ENCODE measurements at regions not wholly inside any gene's neighbourhood (a gene's known extent, or its start where the extent isn't known, plus 50 kb on each side); places are given as distances from the start of the nearest gene placed in this dataset.

GRCh38 chr2:16063955-16064633, 123.7 kb downstream of the MYCN start:
- TF ChIP-seq, protein P1, sequence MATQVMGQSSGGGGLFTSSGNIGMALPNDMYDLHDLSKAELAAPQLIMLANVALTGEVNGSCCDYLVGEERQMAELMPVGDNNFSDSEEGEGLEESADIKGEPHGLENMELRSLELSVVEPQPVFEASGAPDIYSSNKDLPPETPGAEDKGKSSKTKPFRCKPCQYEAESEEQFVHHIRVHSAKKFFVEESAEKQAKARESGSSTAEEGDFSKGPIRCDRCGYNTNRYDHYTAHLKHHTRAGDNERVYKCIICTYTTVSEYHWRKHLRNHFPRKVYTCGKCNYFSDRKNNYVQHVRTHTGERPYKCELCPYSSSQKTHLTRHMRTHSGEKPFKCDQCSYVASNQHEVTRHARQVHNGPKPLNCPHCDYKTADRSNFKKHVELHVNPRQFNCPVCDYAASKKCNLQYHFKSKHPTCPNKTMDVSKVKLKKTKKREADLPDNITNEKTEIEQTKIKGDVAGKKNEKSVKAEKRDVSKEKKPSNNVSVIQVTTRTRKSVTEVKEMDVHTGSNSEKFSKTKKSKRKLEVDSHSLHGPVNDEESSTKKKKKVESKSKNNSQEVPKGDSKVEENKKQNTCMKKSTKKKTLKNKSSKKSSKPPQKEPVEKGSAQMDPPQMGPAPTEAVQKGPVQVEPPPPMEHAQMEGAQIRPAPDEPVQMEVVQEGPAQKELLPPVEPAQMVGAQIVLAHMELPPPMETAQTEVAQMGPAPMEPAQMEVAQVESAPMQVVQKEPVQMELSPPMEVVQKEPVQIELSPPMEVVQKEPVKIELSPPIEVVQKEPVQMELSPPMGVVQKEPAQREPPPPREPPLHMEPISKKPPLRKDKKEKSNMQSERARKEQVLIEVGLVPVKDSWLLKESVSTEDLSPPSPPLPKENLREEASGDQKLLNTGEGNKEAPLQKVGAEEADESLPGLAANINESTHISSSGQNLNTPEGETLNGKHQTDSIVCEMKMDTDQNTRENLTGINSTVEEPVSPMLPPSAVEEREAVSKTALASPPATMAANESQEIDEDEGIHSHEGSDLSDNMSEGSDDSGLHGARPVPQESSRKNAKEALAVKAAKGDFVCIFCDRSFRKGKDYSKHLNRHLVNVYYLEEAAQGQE (IDR thresholded peaks at IDR 0.05; ENCODE audit: insufficient read depth in 1 of 2, low read depth in 2 of 2, low read length in 2 of 2) = no peak
- no peak for TF ChIP-seq POLR2AphosphoS5 (IDR thresholded peaks at IDR 0.05; ENCODE audit: low read depth, low read length)
